ENCODE measurements at regions not wholly inside any gene's neighbourhood (a gene's known extent, or its start where the extent isn't known, plus 50 kb on each side); places are given as distances from the start of the nearest gene placed in this dataset.
"Not testable (repeated sequence)": the region's sequence is repeated elsewhere in the genome, so short reads cannot be mapped to it uniquely, and the experiment has no call there.

- DNase-seq, result no peak
These were observed 355.6 kb downstream of the TAF11L14 start for GRCh38 chr5:17989567-17990563.

- DNase-seq, result no peak
These were observed 357.5 kb downstream of the TAF11L14 start for GRCh38 chr5:17991775-17992174.

GRCh38 chr5:17992291-17992690 is 358.0 kb downstream of the TAF11L14 start:
- no peak for DNase-seq

GRCh38 chr5:17995997-17996396 is 361.7 kb downstream of the TAF11L14 start:
- no peak for DNase-seq

- DNase-seq, result no peak
These were observed 365.6 kb downstream of the TAF11L14 start for GRCh38 chr5:17999858-18000257.

- DNase-seq, result no peak
These were observed 366.5 kb downstream of the TAF11L14 start for GRCh38 chr5:18000744-18001143.

GRCh38 chr5:18003312-18003711 is 369.1 kb downstream of the TAF11L14 start:
- no peak for DNase-seq

GRCh38 chr5:18003784-18004183 is 369.5 kb downstream of the TAF11L14 start:
- DNase-seq, result no peak

GRCh38 chr5:18006235-18006634 is 372.0 kb downstream of the TAF11L14 start:
- DNase-seq, result not testable (repeated sequence)

GRCh38 chr5:18008940-18009339 is 374.7 kb downstream of the TAF11L14 start:
- no peak for DNase-seq

GRCh38 chr5:18010053-18010452 is 375.8 kb downstream of the TAF11L14 start:
- DNase-seq, result no peak

- DNase-seq, result no peak
These were observed 384.2 kb downstream of the TAF11L14 start for GRCh38 chr5:18018472-18018871.

- DNase-seq, result no peak
These were observed 389.0 kb downstream of the TAF11L14 start for GRCh38 chr5:18023275-18023674.

GRCh38 chr5:18023986-18024385 is 389.7 kb downstream of the TAF11L14 start:
- no peak for DNase-seq

GRCh38 chr5:18024542-18024941 is 390.3 kb downstream of the TAF11L14 start:
- no peak for DNase-seq

GRCh38 chr5:18027241-18027867 is 393.1 kb downstream of the TAF11L14 start:
- DNase-seq, result no peak

GRCh38 chr5:18028036-18028435 is 393.8 kb downstream of the TAF11L14 start:
- no peak for DNase-seq

- DNase-seq, result no peak
These were observed 398.5 kb downstream of the TAF11L14 start for GRCh38 chr5:18032744-18033143.

GRCh38 chr5:18036531-18036930 is 402.3 kb downstream of the TAF11L14 start:
- DNase-seq, result no peak

- no peak for DNase-seq
These were observed 403.5 kb downstream of the TAF11L14 start for GRCh38 chr5:18037718-18038117.

- no peak for DNase-seq
These were observed 409.1 kb downstream of the TAF11L14 start for GRCh38 chr5:18043344-18043743.

GRCh38 chr5:18048449-18048848 is 414.2 kb downstream of the TAF11L14 start:
- DNase-seq, result no peak

GRCh38 chr5:18050345-18050744 is 416.1 kb downstream of the TAF11L14 start:
- DNase-seq, result no peak

GRCh38 chr5:18050776-18051175 is 416.5 kb downstream of the TAF11L14 start:
- DNase-seq, result no peak

Measured in activated CD8-positive, alpha-beta memory T cell treated with anti-CD3 and anti-CD28 coated beads, Interleukin-2, amount 50 U/mL, for 48 hours (primary cell).